GM10266 (cell line): ENCODE measurements at regions not wholly inside any gene's neighbourhood (a gene's known extent, or its start where the extent isn't known, plus 50 kb on each side); places are given as distances from the start of the nearest gene placed in this dataset.
"Not testable (repeated sequence)": the region's sequence is repeated elsewhere in the genome, so short reads cannot be mapped to it uniquely, and the experiment has no call there.

Source experiments
- DNase-seq: peaks from one replicate; pipeline ENCODE4 v3.0.0; 2012; ENCODE audit errors: extremely low spot score
- TF ChIP-seq, protein P1 (sequence below): IDR thresholded peaks from 2 replicates; pipeline ENCODE4 v1.5.1; 2012; ENCODE audit warnings: mild to moderate bottlenecking, low read depth; ENCODE audit not compliant: control insufficient read depth, insufficient read depth; ENCODE audit errors: missing control alignments

- no peak for DNase-seq
- TF ChIP-seq, protein P1, sequence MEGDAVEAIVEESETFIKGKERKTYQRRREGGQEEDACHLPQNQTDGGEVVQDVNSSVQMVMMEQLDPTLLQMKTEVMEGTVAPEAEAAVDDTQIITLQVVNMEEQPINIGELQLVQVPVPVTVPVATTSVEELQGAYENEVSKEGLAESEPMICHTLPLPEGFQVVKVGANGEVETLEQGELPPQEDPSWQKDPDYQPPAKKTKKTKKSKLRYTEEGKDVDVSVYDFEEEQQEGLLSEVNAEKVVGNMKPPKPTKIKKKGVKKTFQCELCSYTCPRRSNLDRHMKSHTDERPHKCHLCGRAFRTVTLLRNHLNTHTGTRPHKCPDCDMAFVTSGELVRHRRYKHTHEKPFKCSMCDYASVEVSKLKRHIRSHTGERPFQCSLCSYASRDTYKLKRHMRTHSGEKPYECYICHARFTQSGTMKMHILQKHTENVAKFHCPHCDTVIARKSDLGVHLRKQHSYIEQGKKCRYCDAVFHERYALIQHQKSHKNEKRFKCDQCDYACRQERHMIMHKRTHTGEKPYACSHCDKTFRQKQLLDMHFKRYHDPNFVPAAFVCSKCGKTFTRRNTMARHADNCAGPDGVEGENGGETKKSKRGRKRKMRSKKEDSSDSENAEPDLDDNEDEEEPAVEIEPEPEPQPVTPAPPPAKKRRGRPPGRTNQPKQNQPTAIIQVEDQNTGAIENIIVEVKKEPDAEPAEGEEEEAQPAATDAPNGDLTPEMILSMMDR: no peak
Measured at GRCh38 chr6:135604035-135604860, 106.7 kb upstream of the AHI1 start.

DNA sequence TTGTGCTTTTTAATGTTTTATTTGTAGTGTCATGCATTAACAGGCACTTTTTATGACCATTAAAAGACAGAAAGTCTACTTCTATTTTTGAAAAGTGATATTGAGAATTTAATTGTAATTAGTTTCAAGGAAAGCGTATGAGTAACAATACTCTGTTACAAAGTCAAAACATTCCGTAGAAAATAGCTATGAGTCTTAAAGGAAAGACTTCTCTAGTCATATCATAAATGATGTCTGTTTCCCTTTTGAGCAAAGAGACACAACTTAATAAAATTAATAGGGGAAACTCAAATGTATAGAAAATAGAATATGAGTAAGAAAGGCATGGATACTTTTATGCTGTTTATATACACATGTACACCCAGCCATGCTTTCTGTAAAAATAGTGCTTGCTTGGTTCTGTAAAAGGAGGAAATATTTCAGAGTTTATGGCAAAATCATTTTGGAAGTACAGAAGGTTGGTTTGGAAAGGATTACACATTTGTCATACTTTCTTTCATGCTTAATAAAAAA is 107.8 kb upstream of the AHI1 start:
- TF ChIP-seq, protein P1: no peak
- DNase-seq: no peak

DNA sequence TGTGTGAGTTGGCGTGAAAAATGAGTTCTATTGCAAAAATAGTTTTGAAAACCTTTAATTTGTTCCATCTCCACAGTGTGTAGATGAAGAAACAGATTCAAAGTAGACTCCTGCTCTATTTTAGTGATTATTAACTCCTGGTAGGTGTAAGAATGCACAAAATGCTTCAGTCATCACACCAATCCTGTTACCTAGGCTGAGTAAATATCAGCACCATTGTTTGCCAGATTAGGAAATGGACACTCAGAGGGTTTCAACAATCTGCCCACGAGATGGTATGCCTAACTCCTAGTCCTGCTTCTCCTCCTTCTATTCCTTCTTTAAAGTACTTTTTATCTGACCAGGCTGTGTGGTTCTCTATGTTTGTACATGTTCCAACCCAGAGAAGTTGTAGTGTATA is 108.9 kb upstream of the AHI1 start:
- TF ChIP-seq, protein P1: no peak
- no peak for DNase-seq

GRCh38 chr6:135608031-135608430 is 110.5 kb upstream of the AHI1 start:
- DNase-seq: no peak
- TF ChIP-seq, protein P1: no peak

- DNase-seq: not testable (repeated sequence)
Measured at GRCh38 chr6:135610192-135610591, 112.7 kb upstream of the AHI1 start.

GRCh38 chr6:135616655-135617054 is 119.1 kb upstream of the AHI1 start:
- TF ChIP-seq, protein P1: no peak
- no peak for DNase-seq

- TF ChIP-seq, protein P1: no peak
- no peak for DNase-seq
Measured at GRCh38 chr6:135617222-135617621, 119.7 kb upstream of the AHI1 start.
